ENCODE measurements at regions not wholly inside any gene's neighbourhood (a gene's known extent, or its start where the extent isn't known, plus 50 kb on each side); places are given as distances from the start of the nearest gene placed in this dataset.
"Not testable (repeated sequence)": the region's sequence is repeated elsewhere in the genome, so short reads cannot be mapped to it uniquely, and the experiment has no call there.

- intact Hi-C loops (cut with DNase I; ENCODE audit: low total_unique reads), result no loop called here
- TF ChIP-seq CTCF (IDR thresholded peaks at IDR 0.05) (no peak), POLR2A (IDR thresholded peaks at IDR 0.05) (no peak)
- no peaks in the 10 kb centered on the region for H3K4me1 ChIP-seq
- H3K4me3 ChIP-seq, result no peak overlapping the region
- no peaks in the 10 kb centered on the region for H3K9me3 ChIP-seq
- 48 to 63% methylated on average over 4 of the region's 4 CpGs for WGBS, 2 donors
- H3K36me3 ChIP-seq (ENCODE audit: low read depth, missing control alignments), result no peaks in the 10 kb centered on the region
- DNase-seq, result no peak
- no peaks in the 10 kb centered on the region for H3K27me3 ChIP-seq
- H3K27ac ChIP-seq, result no peak overlapping the region
Observed at GRCh38 chr1:4253935-4254334, 353.9 kb upstream of the C1orf174 start.

- DNase-seq, result no peak
- no peak overlapping the region for H3K27ac ChIP-seq
- H3K4me3 ChIP-seq, result no peak overlapping the region
- no peaks in the 10 kb centered on the region for H3K9me3 ChIP-seq
- H3K4me1 ChIP-seq, result no peaks in the 10 kb centered on the region
- H3K27me3 ChIP-seq, result no peaks in the 10 kb centered on the region
- no peak for TF ChIP-seq POLR2A (IDR thresholded peaks at IDR 0.05)
- TF ChIP-seq CTCF (IDR thresholded peaks at IDR 0.05), result no peak
- 75 to 81% methylated on average over 4 of the region's 4 CpGs for WGBS, 2 donors
- H3K36me3 ChIP-seq (ENCODE audit: low read depth, missing control alignments), result no peaks in the 10 kb centered on the region
- intact Hi-C loops (cut with DNase I; ENCODE audit: low total_unique reads), result no loop called here
Observed at GRCh38 chr1:4256351-4256750, 356.3 kb upstream of the C1orf174 start.

GRCh38 chr1:4258146-4258777 is 358.2 kb upstream of the C1orf174 start:
- H3K27ac ChIP-seq; H3K4me3 ChIP-seq; intact Hi-C loops (cut with DNase I; ENCODE audit: low total_unique reads); H3K27me3 ChIP-seq; H3K4me1 ChIP-seq; H3K36me3 ChIP-seq (ENCODE audit: low read depth, missing control alignments); H3K9me3 ChIP-seq; DNase-seq: not testable (repeated sequence)
- WGBS, 2 donors, result 80 to 86% methylated on average over 2 of the region's 2 CpGs

- DNase-seq, result no peak
- intact Hi-C loops (cut with DNase I; ENCODE audit: low total_unique reads), result no loop called here
Observed at GRCh38 chr1:4261327-4261726, 361.3 kb upstream of the C1orf174 start.

GRCh38 chr1:4262665-4263064 is 362.6 kb upstream of the C1orf174 start:
- intact Hi-C loops (cut with DNase I; ENCODE audit: low total_unique reads), result no loop called here
- Histone ChIP-seq H3K4me3 (no peak overlapping the region), H3K27ac (no peak overlapping the region), H3K4me1 (no peaks in the 10 kb centered on the region), H3K36me3 (ENCODE audit: low read depth, missing control alignments) (no peaks in the 10 kb centered on the region), H3K27me3 (no peaks in the 10 kb centered on the region), H3K9me3 (no peaks in the 10 kb centered on the region)
- TF ChIP-seq POLR2A (IDR thresholded peaks at IDR 0.05) (no peak), CTCF (IDR thresholded peaks at IDR 0.05) (no peak)
- no peak for DNase-seq
- WGBS, 2 donors, result 96 to 97% methylated on average over 2 of the region's 2 CpGs

More at GRCh38 chr1:4261327-4261726, 361.3 kb upstream of the C1orf174 start:
- 74 to 79% methylated on average over 2 of the region's 2 CpGs for WGBS, 2 donors
- Histone ChIP-seq H3K36me3 (ENCODE audit: low read depth, missing control alignments) (no peaks in the 10 kb centered on the region), H3K27me3 (no peaks in the 10 kb centered on the region), H3K4me1 (no peaks in the 10 kb centered on the region), H3K9me3 (no peaks in the 10 kb centered on the region), H3K27ac (no peak overlapping the region), H3K4me3 (no peak overlapping the region)
- no peak for TF ChIP-seq CTCF (IDR thresholded peaks at IDR 0.05)
- TF ChIP-seq POLR2A (IDR thresholded peaks at IDR 0.05), result no peak
